ENCODE measurements at regions not wholly inside any gene's neighbourhood (a gene's known extent, or its start where the extent isn't known, plus 50 kb on each side); places are given as distances from the start of the nearest gene placed in this dataset.

DNA sequence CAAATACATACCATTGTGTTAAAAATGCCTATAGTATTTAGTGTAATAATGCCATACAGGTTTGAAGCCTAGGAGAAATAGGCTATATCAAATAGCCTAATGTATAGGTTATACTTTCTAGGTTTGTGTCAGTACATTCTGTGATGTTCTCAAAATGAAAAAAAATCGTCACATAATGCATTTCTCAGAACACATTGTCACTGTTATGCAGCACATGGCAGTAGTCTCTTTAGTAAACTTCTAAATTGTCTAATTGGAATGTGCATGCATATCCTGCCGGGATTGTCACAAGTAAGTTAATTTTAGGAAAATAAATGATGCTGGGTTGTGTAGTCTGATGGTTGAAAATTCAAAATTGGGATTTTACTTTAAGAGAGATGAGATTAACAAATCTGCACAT lies 920.1 kb upstream of the CNTN5 start:
- TF ChIP-seq, protein P1, sequence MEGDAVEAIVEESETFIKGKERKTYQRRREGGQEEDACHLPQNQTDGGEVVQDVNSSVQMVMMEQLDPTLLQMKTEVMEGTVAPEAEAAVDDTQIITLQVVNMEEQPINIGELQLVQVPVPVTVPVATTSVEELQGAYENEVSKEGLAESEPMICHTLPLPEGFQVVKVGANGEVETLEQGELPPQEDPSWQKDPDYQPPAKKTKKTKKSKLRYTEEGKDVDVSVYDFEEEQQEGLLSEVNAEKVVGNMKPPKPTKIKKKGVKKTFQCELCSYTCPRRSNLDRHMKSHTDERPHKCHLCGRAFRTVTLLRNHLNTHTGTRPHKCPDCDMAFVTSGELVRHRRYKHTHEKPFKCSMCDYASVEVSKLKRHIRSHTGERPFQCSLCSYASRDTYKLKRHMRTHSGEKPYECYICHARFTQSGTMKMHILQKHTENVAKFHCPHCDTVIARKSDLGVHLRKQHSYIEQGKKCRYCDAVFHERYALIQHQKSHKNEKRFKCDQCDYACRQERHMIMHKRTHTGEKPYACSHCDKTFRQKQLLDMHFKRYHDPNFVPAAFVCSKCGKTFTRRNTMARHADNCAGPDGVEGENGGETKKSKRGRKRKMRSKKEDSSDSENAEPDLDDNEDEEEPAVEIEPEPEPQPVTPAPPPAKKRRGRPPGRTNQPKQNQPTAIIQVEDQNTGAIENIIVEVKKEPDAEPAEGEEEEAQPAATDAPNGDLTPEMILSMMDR (conservative IDR thresholded peaks at IDR 0.05; ENCODE audit: low read depth, low read length) = no peak
- DNase-seq (ENCODE audit: low read depth) = no peak
- no peak overlapping the region for H3K4me3 ChIP-seq (ENCODE audit: low read depth, low read length)

DNA sequence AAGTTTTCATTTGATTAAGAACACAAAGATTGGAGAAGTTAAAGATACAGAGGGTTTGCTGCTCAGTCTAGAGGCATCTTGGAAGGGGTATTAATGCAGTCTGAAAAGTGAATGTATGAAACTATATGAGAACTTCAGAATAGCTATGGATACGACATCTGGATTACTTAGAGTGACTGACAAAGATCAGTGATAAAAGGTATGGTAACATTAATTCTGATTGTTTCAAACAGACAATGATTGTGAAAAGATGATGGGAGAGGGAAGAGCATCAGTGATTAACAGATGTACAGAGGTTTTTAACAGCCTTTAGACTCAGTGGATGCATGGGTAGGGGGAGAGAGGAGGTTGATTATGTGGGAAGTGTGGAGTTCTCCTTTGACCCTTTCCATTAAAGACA lies 919.4 kb upstream of the CNTN5 start:
- no peak for DNase-seq (ENCODE audit: low read depth)
- TF ChIP-seq, protein P1 (conservative IDR thresholded peaks at IDR 0.05; ENCODE audit: low read depth, low read length) = no peak

DNA sequence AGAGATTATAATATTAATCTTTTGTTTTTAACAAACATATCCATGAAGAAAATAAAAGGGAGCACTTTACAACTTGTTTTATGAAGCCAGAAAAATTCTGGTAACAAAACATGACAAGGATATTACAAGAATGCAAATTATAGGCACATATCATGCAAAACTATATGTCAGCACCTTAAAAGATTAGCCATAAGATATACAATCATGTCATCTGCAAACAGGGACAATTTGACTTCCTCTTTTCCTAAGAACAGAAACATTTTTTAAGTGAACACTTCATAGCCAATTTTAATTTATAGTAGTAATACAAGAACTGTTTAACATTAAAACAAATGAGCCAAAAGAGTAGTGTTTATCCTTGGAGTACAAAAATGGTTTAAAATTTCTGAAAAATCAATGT lies 916.5 kb upstream of the CNTN5 start:
- no peak for DNase-seq (ENCODE audit: low read depth)
- no peak overlapping the region for H3K4me3 ChIP-seq (ENCODE audit: low read depth, low read length)
- TF ChIP-seq, protein P1 (conservative IDR thresholded peaks at IDR 0.05; ENCODE audit: low read depth, low read length) = no peak

More for the DNA sequence above, 919.4 kb upstream of the CNTN5 start:
- no peak overlapping the region for H3K4me3 ChIP-seq (ENCODE audit: low read depth, low read length)

DNA sequence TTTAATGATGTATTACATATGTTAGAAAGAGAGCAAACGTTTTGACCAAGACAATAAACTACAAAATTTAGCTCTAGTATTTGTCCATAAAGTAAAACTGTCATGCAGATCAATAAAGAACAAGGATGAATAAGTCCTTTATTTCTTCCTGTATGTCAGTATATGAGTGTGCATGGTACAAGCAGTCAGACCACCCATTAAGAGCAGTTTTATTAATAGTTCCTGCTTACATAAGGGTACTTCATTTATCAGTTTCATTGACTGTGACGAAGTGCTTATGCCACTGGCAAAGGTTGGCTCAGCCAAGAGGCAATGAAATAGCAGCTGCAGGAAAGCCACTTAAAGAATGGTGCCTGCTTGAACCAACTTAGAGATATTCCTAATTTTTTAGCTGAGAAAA lies 913.0 kb upstream of the CNTN5 start:
- TF ChIP-seq, protein P1 (conservative IDR thresholded peaks at IDR 0.05; ENCODE audit: low read depth, low read length) = no peak
- no peak overlapping the region for H3K4me3 ChIP-seq (ENCODE audit: low read depth, low read length)
- no peak for DNase-seq (ENCODE audit: low read depth)

DNA sequence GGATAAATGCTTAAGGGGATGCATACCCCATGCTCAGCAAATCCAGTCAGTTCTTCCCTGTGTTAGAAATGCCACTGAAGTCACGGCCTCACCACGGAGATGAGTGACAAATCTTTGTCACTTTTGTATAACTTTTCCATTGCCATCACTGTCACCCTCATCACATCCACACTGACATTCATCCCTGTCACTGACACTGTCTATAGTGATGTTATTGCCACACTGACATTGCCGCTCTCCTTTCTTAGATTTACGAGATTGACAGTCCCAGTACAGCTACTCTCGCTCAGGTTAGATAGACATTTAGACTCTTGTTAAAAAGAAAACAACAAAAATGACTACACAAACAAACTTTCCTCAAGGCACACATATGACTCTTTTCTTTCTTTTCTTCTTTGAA lies 910.7 kb upstream of the CNTN5 start:
- no peak for DNase-seq (ENCODE audit: low read depth)
- no peak overlapping the region for H3K4me3 ChIP-seq (ENCODE audit: low read depth, low read length)
- TF ChIP-seq, protein P1 (conservative IDR thresholded peaks at IDR 0.05; ENCODE audit: low read depth, low read length) = no peak

DNA sequence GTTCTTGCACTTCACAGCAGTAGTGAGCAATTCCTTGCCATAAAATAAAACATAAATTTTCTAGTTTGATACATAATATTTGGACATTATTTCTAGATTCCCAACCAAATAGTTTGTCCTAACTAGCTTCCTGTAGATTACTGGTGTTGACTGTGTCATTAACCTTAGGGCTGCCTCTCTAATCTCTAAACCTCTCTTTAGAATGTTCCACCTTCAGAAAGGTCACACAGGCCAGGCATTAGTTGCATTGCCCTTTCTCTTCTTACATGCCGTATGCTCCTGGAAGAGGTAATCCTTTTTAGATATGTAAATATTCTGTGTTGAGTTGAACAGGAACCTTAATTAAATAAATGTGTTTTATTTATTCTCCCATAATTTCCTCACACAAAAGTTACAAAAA lies 904.9 kb upstream of the CNTN5 start:
- no peak overlapping the region for H3K4me3 ChIP-seq (ENCODE audit: low read depth, low read length)
- no peak for DNase-seq (ENCODE audit: low read depth)
- TF ChIP-seq, protein P1 (conservative IDR thresholded peaks at IDR 0.05; ENCODE audit: low read depth, low read length) = no peak

DNA sequence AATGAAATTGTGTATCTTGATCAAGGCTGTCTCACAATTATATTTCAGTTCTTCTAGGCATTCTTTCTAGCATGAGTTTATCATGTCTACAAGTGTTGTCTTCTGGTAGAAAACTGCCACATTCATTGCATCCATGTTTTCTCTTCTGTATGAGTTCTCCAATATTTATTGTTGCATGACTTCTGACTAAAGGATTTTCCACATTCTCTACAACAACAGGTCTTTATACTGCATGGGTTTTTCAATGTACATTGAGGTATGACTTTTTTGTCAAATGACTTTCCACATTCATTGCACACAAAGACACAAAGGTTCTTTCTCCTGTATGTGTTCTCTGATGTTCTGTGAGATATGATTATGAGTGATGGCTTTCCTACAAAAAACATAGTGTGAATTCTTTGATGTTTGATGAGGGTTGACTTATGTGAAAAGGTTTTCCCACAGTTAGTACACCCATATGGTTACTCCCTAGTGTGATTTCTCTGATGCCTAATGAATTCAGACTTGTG lies 890.6 kb upstream of the CNTN5 start:
- TF ChIP-seq, protein P1 (conservative IDR thresholded peaks at IDR 0.05; ENCODE audit: low read depth, low read length) = no peak
- H3K4me3 ChIP-seq (ENCODE audit: low read depth, low read length) = no peak overlapping the region
- no peak for DNase-seq (ENCODE audit: low read depth)
